ENCODE measurements at regions not wholly inside any gene's neighbourhood (a gene's known extent, or its start where the extent isn't known, plus 50 kb on each side); places are given as distances from the start of the nearest gene placed in this dataset.
A peak's percentile ranks its signal among the peaks of the same experiment; 100 is the strongest.

- no peaks in the 10 kb centered on the region for H3K27me3 Mint-ChIP-seq (ENCODE audit: unreplicated experiment)
- intact Hi-C loops (cut with micrococcal nuclease; ENCODE audit: unreplicated experiment): no loop called here
- peak; percentile 23 for DNase-seq
- no peak overlapping the region for H3K4me3 Mint-ChIP-seq (ENCODE audit: low read depth, unreplicated experiment)
- no TSS peak for BruUV-seq (replicated peaks)
- TF ChIP-seq, protein P1, sequence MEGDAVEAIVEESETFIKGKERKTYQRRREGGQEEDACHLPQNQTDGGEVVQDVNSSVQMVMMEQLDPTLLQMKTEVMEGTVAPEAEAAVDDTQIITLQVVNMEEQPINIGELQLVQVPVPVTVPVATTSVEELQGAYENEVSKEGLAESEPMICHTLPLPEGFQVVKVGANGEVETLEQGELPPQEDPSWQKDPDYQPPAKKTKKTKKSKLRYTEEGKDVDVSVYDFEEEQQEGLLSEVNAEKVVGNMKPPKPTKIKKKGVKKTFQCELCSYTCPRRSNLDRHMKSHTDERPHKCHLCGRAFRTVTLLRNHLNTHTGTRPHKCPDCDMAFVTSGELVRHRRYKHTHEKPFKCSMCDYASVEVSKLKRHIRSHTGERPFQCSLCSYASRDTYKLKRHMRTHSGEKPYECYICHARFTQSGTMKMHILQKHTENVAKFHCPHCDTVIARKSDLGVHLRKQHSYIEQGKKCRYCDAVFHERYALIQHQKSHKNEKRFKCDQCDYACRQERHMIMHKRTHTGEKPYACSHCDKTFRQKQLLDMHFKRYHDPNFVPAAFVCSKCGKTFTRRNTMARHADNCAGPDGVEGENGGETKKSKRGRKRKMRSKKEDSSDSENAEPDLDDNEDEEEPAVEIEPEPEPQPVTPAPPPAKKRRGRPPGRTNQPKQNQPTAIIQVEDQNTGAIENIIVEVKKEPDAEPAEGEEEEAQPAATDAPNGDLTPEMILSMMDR (IDR thresholded peaks at IDR 0.05; ENCODE audit: unreplicated experiment): no peak
- H3K4me1 Mint-ChIP-seq (ENCODE audit: low read depth, unreplicated experiment): peaks cover 14% of the 10 kb centered on the region
- no peaks in the 10 kb centered on the region for H3K9me3 Mint-ChIP-seq (ENCODE audit: low read depth, unreplicated experiment)
- peak overlapping the region; percentile 69 for H3K27ac Mint-ChIP-seq (ENCODE audit: unreplicated experiment)
- CTCF ChIA-PET: interaction anchor here (1.2 kb wide), 2 partner anchors 15 to 30 kb away, joined by 3 read pairs; no protein-coding TSS in a partner anchor
- no peaks in the 10 kb centered on the region for H3K36me3 Mint-ChIP-seq (ENCODE audit: insufficient read depth, unreplicated experiment)
Measured at GRCh38 chr9:115291841-115292240, 173.9 kb upstream of the TNC start.

DNA sequence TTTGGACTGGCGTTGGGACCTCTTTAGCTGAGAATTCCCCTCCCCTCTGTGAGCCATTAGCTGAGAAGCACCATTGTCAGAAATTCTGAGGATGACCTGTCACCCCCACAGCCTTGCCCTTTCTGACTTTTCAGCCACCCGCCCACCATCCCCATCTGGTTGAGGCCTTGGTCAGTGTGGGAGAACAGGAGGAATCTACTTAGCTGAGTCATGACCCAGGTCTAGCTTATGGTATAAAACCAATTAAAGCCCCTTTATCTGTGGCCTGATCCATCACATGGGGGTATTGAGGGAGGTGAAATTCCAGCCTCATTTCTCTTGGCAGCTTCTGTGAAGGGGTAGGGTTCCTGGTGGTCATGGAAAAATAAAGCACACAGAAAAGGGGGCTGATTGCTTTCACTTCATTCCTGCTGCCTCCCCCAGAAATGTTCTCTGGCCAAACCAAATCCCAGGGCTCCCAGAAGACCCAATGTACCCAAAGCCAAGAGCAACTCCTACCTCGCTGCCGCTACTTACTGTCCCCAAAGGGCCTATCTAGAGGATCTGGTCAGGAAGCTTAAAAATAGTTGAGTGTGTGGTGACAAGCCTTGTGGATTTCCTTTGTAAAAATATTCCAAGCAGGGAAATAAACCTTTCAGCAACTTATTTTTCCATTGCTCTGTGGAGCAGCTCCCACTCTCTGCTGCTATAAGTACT, 174.8 kb upstream of the TNC start:
- no peaks in the 10 kb centered on the region for H3K36me3 Mint-ChIP-seq (ENCODE audit: insufficient read depth, unreplicated experiment)
- TF ChIP-seq, protein P1 (IDR thresholded peaks at IDR 0.05; ENCODE audit: unreplicated experiment): no peak
- H3K4me3 Mint-ChIP-seq (ENCODE audit: low read depth, unreplicated experiment): no peak overlapping the region
- CTCF ChIA-PET: interaction anchor here (1.2 kb wide), 2 partner anchors 16 to 31 kb away, joined by 3 read pairs; no protein-coding TSS in a partner anchor
- no peak for DNase-seq
- no peak overlapping the region for H3K27ac Mint-ChIP-seq (ENCODE audit: unreplicated experiment)
- no peaks in the 10 kb centered on the region for H3K9me3 Mint-ChIP-seq (ENCODE audit: low read depth, unreplicated experiment)
- BruUV-seq (replicated peaks): no TSS peak
- H3K27me3 Mint-ChIP-seq (ENCODE audit: unreplicated experiment): no peaks in the 10 kb centered on the region
- intact Hi-C loops (cut with micrococcal nuclease; ENCODE audit: unreplicated experiment): no loop called here
- H3K4me1 Mint-ChIP-seq (ENCODE audit: low read depth, unreplicated experiment): peaks cover 14% of the 10 kb centered on the region

DNA sequence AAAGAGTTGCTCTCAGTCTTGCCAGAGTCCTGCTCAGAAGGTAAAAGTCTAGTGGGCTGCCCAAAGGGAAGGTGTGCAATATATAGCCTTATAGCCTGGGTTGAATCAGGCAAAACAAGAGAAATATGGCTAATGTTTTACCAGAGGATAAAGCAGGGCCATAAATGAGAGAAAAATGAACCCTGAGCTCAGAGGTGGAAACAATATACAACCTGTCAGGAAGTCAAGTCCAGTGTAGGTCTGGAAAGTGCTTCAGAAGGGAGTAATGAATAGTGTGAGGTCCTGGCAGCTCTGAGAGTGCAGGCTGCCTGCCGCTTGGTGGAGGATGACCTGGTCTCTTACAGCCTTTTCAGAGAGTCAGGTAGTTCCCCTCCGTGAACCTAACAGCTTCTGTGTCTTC, 177.8 kb upstream of the TNC start:
- CTCF ChIA-PET: no interaction called here
- no peaks in the 10 kb centered on the region for H3K36me3 Mint-ChIP-seq (ENCODE audit: insufficient read depth, unreplicated experiment)
- H3K27me3 Mint-ChIP-seq (ENCODE audit: unreplicated experiment): no peaks in the 10 kb centered on the region
- TF ChIP-seq, protein P1 (IDR thresholded peaks at IDR 0.05; ENCODE audit: unreplicated experiment): no peak
- H3K27ac Mint-ChIP-seq (ENCODE audit: unreplicated experiment): no peak overlapping the region
- intact Hi-C loops (cut with micrococcal nuclease; ENCODE audit: unreplicated experiment): no loop called here
- peaks cover 14% of the 10 kb centered on the region for H3K4me1 Mint-ChIP-seq (ENCODE audit: low read depth, unreplicated experiment)
- H3K9me3 Mint-ChIP-seq (ENCODE audit: low read depth, unreplicated experiment): no peaks in the 10 kb centered on the region
- no peak overlapping the region for H3K4me3 Mint-ChIP-seq (ENCODE audit: low read depth, unreplicated experiment)
- no peak for DNase-seq
- no TSS peak for BruUV-seq (replicated peaks)

- TF ChIP-seq, protein P1 (IDR thresholded peaks at IDR 0.05; ENCODE audit: unreplicated experiment): no peak
- no TSS peak for BruUV-seq (replicated peaks)
- H3K36me3 Mint-ChIP-seq (ENCODE audit: insufficient read depth, unreplicated experiment): no peaks in the 10 kb centered on the region
- no peaks in the 10 kb centered on the region for H3K27me3 Mint-ChIP-seq (ENCODE audit: unreplicated experiment)
- H3K27ac Mint-ChIP-seq (ENCODE audit: unreplicated experiment): no peak overlapping the region
- intact Hi-C loops (cut with micrococcal nuclease; ENCODE audit: unreplicated experiment): no loop called here
- DNase-seq: no peak
- no peaks in the 10 kb centered on the region for H3K9me3 Mint-ChIP-seq (ENCODE audit: low read depth, unreplicated experiment)
- peaks cover 2% of the 10 kb centered on the region for H3K4me1 Mint-ChIP-seq (ENCODE audit: low read depth, unreplicated experiment)
- CTCF ChIA-PET: no interaction called here
- no peak overlapping the region for H3K4me3 Mint-ChIP-seq (ENCODE audit: low read depth, unreplicated experiment)
Measured at GRCh38 chr9:115296831-115297565, 179.0 kb upstream of the TNC start.

Measured in Calu3 (cell line).